HS-5 (cell line): ENCODE measurements at regions not wholly inside any gene's neighbourhood (a gene's known extent, or its start where the extent isn't known, plus 50 kb on each side); places are given as distances from the start of the nearest gene placed in this dataset.
"Not testable (repeated sequence)": the region's sequence is repeated elsewhere in the genome, so short reads cannot be mapped to it uniquely, and the experiment has no call there.

ENCODE experiments used
- DNase-seq: peaks from one replicate; pipeline ENCODE4 v3.0.0-alpha.2; 2012; ENCODE audit warnings: low read depth

- no peak for DNase-seq
These were observed 724.6 kb upstream of the NRP1 start for GRCh38 chr10:34058845-34059614.

DNA sequence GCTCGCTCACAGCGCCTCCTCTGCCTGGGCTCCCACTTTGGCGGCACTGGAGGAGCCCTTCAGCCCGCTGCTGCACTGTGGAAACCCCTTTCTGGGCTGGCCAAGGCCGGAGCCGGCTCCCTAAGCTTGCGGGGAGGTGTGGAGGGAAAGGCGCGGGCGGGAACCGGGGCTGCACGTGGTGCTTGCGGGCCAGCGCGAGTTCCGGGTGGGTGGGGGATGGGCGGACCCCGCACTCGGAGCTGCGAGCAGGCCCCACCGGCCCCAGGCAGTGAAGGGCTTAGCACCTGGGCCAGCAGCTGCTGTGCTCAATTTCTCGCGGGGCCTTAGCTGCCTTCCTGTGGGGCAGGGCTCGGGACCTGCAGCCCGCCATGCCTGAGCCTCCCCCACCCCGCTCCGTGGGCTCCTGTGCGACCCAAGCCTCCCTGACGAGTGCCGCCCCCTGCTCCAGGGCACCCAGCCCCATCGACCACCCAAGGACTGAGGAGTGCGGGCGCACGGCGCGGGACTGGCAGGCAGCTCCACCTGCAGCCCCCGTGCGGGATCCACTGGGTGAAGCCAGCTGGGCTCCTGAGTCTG lies 721.0 kb upstream of the NRP1 start:
- not testable (repeated sequence) for DNase-seq

- DNase-seq: no peak
These were observed 715.4 kb upstream of the NRP1 start for GRCh38 chr10:34049887-34050286.

DNA sequence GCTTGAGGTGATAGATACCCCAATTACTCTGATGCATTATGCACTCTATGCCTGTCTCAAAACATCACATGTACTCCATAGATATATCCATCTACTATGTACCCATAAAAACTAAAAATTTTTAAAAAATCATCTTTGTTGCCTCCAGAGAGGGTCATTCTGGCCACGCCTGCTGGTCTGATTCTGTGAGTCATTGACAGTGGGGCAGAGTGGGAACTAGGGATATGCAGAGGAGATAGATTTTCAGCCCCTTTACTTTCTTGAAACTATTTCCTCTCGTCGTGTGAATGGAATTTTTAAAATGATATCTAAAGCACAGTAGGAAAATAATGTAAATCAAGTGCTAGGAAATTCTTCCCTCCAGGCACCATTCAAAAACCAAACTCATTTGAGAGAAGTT lies 715.0 kb upstream of the NRP1 start:
- DNase-seq: no peak

DNA sequence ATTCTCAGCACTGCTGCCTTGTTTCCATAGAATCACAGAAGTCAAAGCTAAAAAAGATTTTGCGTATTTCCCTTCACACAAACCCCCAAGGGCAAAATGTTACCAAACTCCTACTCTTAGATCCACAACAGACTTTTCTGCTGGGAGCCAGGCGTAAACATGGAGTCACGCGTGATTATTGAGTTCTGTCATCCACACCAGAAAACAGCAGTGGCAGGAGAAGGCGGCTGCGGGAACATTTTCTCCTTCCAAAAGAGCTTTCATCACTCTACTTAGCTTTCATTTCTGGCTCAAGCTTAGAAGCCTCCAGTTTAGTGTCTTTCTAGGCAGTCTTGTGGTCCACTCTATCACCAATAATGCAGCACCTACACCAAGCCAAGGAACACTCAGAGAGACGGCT lies 712.9 kb upstream of the NRP1 start:
- no peak for DNase-seq

DNA sequence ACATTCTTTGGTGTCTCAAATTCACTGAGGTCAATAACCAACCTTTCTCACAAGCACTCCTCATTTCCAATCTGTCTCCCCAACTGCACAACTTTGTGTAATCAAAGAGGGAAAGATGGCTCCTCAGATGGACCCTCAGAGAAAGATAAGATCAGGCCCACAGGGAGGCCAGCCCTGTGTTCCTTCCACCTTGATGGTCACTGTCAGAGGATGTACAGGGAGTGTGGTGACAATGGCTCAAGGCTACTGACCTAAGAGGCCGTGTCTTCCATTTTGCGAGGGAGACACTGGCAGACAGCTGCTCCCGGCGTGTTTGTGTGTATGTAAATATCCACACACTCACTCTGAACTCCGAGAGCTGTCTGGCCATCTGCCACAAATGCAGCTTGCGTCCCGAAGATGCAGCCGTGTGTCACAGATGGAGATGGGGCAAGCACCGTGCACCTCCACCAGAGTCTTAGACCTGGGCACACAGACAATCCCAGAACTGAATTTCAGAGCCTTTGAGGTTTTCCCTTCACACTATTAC lies 712.1 kb upstream of the NRP1 start:
- DNase-seq: no peak

- DNase-seq: peak; percentile 16
These were observed 711.2 kb upstream of the NRP1 start for GRCh38 chr10:34045571-34046190.

GRCh38 chr10:34041871-34042270 lies 707.4 kb upstream of the NRP1 start:
- no peak for DNase-seq

DNA sequence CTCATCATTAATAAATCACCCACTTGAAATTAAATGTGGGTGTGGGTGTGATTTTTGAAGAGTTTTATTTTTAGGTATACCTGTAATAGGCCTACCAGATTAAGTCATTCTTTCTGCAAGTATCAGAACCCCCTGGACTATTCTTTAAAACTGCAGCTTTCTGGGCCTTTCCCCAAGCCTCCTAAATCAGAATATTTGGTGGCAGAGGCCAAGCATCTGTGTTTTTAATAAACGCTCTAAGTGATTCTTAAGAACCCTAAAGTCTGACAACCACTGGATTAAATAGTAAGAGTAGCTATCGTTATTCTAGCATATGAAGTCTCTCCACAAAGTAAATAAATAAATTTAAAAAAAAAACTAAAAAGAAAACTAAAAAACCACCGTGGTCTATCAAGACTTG lies 703.0 kb upstream of the NRP1 start:
- DNase-seq: no peak

GRCh38 chr10:34035241-34035790 lies 700.8 kb upstream of the NRP1 start:
- not testable (repeated sequence) for DNase-seq

DNA sequence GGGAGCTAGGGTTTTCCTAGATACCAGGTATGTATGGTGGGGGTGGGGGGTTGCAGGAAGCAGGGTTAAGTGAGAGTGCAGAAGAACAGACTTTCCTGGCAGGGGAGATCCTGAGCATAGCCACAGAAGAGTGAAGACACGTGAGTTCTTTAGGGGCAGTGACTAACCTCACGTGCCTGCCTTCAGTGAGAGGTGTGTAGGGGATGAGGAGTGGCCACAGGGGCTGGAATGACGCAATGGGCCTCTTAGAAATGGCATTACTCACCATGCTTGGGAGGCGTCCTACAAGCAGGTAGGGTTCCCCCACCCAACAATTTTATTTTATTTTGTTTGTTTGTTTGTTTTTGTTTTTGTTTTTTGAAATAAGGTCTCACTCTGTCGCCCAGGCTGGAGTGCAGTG lies 698.6 kb upstream of the NRP1 start:
- no peak for DNase-seq

GRCh38 chr10:34032564-34032963 lies 698.1 kb upstream of the NRP1 start:
- no peak for DNase-seq

- DNase-seq: peak; percentile 14
These were observed 696.9 kb upstream of the NRP1 start for GRCh38 chr10:34031400-34031799.

- no peak for DNase-seq
These were observed 695.0 kb upstream of the NRP1 start for GRCh38 chr10:34029455-34029854.

DNA sequence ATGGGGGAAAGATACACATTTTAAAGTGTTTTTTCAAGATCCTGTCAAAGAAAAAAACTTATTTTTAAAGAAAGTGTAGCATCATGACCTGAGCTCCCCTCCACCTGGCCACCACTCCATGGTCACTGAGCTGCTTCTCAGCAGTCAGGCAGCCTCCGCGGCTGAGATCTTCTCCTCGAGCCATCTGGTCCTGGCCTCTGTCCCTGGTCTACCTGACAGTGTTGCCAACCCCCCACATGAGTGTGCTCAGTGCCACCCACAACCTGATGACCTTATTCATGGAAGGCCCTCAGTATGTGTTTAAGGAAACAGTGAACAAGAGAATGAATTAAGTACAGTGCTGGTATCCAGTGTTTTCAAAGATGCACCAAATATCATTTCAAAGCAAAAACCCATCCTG lies 694.5 kb upstream of the NRP1 start:
- DNase-seq: no peak

GRCh38 chr10:34024693-34025425 lies 690.4 kb upstream of the NRP1 start:
- DNase-seq: no peak

- no peak for DNase-seq
These were observed 689.8 kb upstream of the NRP1 start for GRCh38 chr10:34024282-34024681.

DNA sequence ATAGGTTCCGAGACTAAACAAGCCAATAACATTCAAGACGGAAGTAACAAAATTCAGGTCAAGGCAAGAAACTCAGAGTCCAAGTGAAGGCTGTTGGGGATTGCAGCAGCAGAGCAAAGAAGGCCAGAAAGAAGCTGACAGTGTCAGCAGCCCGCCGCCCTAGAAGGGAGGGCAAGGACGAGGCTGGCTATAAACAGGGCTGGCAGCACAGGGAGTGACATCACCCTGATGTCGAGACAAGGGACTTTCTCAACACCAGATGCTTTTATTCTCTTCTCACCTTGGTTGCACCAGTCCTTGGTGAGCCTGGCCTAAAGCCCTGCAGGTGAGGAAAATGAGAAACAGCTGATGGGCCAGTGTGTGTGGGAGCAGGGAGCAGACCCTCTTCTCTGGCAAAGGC lies 687.7 kb upstream of the NRP1 start:
- DNase-seq: no peak

DNA sequence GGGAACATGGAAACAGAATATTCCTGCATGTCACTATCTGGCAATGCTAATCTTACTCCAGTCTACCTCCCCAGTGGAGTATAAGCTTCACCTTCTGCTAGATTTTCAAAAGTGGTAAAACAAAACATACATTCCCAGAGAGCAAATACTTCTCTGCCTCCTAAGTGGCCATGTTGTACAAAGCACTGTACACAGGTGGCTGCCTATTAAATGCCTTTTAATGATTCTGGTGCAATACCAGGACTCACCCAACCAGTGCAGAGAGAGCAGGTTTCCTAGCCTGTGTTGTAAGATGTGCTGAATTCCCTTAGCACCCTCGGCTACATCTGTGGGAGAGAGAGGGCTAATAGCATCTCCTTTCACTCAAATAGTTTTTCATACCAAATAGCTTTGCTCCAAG lies 684.3 kb upstream of the NRP1 start:
- DNase-seq: no peak

GRCh38 chr10:34018129-34018528 lies 683.7 kb upstream of the NRP1 start:
- DNase-seq: no peak

- no peak for DNase-seq
These were observed 682.8 kb upstream of the NRP1 start for GRCh38 chr10:34017281-34017680.

GRCh38 chr10:34016576-34016975 lies 682.1 kb upstream of the NRP1 start:
- DNase-seq: no peak
